GM19467 (cell line): ENCODE measurements at regions not wholly inside any gene's neighbourhood (a gene's known extent, or its start where the extent isn't known, plus 50 kb on each side); places are given as distances from the start of the nearest gene placed in this dataset.
"Not testable (repeated sequence)": the region's sequence is repeated elsewhere in the genome, so short reads cannot be mapped to it uniquely, and the experiment has no call there.

Experiments used
- ATAC-seq: cut with Tn5 transposase; IDR thresholded peaks from one replicate; pipeline ENCODE4 v1.9.1; 2021; ENCODE audit warnings: mild to moderate bottlenecking, moderate library complexity; ENCODE audit not compliant: unreplicated experiment

DNA sequence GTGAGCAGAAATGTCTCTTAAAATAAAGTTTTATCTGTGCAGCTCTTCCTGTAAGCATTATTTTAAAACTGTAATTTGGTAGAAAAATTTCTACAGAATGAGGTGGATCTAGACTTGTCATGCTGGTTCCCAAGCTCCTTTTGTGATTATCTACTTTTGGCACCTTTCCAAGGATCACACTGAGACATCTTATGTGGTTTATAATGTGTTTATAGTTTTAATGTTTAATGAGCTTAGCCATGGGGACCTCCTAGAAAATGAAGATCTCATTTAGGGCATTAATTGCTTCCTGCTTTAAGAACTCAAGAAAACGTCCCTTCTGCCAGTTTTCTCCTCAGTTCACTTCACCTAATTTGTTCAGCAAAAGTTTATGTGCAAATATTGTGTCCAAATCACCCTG is 468.4 kb downstream of the SUCLG1 start:
- ATAC-seq = no peak

DNA sequence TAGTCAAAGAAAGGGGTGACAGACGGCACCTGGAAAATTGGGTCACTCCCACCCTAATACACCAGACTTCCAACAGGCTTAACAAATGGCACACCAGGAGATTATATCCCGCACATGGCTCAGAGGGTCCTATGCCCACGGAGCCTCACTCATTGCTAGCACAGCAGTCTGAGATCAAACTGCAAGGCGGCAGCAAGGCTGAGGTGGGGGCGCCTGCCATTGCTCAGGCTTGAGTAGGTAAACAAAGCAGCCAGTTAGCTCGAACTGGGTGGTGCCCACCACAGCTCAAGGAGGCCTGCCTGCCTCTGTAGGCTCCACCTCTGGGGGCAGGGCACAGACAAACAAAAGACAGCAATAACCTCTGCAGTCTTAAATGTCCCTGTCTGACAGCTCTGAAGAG is 482.5 kb downstream of the SUCLG1 start:
- not testable (repeated sequence) for ATAC-seq

DNA sequence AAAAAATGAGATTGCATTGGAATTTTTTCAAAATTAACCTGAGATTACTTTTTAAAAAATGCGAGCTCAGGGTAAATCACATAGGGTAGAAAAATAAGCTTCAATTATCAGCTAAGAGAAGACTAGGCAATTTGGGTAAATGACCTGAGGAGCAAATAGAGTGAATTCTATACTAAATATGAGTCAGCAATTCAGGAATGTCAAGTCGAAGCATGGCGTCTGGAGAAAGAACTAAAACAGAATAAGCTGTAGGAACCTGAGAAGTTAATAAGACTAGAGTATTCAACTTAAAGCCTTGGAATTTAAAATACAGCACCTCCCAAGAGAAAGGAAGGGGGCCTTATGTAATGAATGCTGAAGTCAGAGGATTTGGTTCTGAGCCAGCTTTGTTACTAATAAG is 487.0 kb downstream of the SUCLG1 start:
- ATAC-seq = no peak

DNA sequence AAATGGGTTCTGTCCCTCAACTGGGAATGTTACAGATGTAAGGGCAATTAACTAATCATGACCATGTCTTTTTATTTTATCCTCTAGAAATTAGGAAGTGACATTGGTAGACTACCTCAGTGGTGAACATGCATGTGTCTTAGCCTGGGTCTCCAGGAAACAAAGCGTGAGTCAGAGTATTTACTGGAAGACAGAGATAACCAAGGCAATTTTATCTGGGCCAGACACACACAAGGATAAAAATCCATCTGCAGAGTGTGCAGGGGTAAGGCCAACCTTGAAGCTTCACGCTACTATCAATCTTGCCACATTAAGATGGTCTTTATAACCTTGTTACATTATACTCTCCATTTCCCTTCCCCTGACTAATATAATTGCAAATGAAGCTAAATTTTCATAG is 487.5 kb downstream of the SUCLG1 start:
- no peak for ATAC-seq

DNA sequence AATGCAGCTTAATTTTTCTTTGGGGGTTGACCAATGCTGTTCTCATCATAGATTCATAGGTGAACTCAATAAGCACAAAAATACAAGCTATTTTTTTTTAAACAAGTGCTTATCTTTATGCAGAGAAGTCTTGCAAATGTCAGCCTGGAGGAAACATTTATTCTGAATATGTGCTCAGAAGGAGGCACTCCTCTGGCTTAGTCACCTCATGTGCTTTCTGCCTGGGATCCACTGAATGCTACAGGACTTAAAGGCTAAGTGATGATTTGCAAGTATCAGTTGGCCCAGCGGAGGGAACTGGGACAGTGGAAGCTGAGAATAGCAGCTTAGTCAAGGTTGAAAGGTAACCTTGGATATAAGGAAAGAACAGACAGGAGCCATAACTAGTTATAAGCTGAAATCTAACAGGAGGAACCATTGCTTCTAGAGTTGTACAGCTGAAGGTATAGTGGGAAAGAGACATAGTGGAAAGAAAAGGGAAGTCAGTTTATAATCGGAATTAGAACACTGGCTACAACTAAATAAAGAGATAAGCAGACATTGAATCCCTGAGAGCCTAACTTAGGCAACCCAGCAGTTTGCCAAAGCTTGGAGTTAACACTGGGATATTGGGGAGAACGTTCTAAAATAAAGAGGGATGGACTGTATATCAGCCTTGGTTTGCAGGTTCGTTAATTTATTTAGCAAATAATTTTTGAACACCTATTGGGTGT is 488.7 kb downstream of the SUCLG1 start:
- no peak for ATAC-seq

DNA sequence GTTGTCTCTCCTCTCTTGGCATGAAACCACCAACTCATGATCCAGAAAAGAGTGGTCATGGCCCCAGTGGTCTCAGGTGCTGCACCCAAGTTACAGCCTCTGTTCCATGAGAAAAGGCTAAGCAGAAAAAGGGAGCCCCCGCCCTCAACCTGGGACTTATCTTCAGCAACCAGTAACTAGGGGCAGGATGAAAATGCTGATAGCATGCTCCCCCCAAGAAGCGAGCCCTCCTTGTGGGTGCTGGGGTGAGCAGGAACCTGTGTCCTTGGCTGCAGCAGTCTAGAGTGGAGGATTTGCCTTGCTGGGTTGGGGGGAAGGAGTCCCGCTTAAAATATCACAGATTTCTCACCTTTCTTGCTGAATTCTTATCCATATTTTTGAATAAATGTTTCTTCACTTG is 490.0 kb downstream of the SUCLG1 start:
- ATAC-seq = no peak

DNA sequence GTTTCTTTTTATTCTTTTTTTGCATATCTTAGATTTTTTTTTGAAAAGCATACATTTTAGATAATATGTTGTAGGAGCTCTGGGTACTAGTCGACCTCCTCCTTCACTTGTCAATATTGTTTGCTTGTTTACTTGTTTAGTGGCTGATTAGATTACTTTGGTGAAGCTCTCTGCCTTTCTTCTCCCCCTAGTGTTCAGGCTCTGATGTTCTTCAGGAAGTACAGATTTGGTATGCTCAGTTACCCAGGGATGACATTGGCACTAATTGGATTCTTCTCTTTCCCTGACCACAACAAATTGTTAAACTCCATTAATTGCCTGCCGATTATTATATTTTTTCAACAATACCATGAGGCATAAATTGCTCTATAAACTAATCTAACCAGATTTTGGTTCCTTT is 491.2 kb downstream of the SUCLG1 start:
- ATAC-seq = no peak

DNA sequence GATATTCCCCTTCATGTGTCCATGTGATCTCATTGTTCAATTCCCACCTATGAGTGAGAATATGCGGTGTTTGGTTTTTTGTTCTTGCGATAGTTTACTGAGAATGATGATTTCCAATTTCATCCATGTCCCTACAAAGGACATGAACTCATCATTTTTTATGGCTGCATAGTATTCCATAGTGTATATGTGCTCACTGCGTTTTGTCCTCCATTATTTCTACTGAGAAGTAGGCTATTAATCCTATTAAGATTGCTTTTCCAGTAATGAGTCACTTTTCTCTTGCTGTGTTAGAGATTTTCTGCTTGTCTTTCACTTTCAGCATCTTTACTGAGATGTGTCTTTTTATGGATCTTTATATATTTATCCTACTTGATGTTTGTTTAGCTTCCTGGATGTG is 492.1 kb downstream of the SUCLG1 start:
- not testable (repeated sequence) for ATAC-seq

DNA sequence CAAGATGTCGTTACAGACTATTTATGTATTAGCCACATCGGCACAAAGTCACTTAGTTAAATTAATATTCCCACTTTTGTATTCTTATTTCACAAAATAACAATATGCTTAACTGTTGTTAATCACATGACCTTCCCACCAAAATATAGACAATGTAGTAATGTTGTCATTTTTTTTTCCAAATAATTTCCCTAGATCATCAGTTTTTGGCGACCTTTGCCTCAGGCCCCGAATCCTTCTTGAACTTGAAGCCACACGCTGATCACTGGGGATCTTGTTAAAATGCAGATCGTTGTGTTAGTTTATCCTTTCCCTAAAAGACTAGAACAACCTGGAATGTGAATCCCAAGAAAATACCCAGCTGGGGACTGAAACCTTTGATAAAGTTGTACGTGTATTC is 497.6 kb downstream of the SUCLG1 start:
- ATAC-seq = no peak

DNA sequence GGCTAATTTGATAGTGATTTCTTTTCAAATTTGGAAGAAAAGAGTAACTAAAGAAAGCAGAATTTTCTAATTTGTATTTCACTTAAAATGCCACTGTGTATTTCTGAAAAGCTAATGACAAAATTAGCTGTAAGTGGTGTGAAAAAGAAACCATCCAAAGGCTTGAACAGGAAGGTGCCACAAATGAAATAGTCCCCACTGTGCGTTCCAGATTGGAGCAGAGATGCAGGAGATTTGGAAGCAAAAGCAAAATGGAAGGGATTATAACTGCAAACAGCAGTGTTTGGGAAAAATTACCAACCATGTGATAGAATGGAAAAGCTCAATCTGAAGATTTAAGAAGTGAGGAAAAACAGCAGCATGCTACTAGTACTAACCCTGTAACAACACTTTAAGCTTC is 498.7 kb downstream of the SUCLG1 start:
- no peak for ATAC-seq

DNA sequence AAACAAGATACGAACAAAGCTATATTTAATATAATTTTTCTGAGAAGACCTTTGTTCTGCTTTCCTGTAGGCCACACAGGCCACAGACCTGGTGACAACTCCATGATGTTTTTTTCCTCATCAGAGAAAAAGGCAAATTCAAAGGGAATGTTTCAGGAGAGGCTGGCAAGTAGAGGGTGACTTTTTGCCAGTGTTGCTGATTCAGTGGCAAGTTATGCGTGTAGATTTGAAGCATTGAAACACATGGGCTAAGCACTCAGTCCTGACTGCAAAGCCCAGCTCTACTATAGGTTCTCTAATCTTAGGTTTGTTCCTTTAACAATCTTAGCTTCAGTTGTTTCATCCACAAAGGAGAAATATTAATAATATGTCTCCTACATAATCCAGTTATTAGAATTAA is 499.8 kb downstream of the SUCLG1 start:
- no peak for ATAC-seq

DNA sequence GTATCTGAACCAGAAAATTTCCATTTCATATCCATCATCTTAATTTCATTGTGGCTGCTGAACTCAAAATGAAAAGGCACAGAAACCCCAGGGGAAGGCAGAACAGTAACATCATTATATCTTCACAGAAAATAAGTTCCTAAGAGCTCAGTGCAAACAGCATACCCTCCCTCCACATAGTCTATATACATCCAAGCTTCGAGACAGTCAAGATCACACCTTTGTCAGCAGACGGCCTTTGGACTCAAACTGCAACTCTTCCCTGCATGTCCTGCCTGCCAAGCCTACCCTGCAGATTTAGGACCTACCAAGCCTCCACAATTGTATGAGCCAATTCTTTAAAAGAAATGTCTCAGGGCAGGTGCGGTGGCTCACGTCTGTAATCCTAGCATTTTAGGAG is 502.1 kb downstream of the SUCLG1 start:
- no peak for ATAC-seq

DNA sequence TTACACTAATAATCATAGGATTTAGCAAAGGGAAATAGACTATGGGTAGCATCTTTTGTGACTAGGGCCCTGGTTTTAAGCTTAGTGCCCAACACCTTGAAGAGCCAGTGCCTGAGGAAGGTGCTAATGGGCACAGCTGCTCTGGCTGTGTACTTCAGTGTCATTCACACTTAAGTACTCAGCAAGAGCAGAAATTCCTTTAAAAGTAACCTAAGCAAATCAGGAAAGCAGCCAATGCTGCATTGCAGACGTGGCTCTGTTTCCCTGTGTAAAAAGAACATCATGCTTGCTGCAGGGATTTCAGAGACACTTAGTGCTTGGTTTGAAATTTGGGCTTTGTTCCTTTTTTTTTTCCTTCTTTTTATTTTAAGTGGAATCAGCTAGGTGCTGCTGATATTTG is 505.4 kb downstream of the SUCLG1 start:
- ATAC-seq = no peak

DNA sequence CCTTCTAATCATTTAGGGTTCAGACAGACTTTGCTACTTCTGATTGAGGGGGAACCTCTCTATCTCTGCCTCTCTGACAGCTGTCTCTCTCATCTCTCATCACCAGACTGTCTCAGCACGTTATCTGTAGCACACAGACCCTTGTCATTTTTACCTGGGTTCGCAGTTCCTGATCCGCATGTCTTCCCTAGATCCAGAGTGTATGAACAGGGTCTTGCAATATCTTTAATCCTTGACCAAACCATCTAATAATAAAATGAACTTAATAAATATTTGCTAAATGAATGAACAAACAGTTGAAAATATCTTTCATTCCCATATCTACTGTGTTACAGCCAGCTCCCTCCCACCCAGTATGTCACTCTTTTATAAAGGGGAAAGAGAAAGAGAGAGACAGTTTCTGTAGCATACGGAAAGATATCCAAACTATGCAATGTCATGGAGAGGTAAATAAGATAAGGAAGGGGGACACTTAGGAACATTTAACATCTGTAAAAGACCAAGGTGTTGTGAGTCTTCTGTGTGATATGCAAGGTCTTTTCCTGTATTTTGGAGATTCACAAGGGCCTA is 507.6 kb downstream of the SUCLG1 start:
- ATAC-seq = no peak

DNA sequence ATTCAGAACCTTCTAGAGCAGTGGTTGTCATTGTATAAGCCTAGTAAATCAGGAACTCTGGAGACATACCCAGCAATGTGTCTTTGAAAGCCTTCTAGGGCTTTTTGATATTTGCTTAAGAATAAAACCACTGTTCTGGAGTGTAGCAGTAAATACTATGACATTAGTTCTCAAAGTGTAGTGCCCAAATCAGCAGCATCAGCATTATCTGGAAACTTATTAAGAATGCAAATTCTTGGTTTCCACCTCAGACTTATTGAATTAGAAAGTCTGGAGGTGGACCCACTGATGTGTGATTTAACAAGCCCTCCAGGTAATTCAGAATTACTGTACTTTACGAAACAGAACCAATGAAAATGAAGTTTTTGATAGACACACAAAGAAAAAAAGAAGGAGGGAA is 509.7 kb downstream of the SUCLG1 start:
- no peak for ATAC-seq

DNA sequence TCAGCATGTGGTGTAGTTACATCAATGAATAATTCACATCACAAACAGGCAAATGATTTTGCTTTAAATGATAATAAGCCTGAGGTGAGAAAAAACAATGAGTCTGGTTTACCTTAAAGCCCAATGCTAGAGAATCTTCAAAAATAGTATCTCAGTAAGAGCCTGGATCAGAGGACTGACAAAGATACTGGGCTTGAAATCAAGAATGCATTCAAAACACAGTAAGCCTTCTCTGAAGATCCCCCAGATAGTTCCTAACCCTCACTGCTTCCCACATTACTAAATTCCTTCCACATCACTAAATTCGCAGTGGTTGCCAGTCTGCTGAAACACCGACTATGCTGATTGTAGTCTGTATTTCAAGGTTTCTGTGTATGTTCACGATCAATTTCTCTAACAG is 514.9 kb downstream of the SUCLG1 start:
- no peak for ATAC-seq

DNA sequence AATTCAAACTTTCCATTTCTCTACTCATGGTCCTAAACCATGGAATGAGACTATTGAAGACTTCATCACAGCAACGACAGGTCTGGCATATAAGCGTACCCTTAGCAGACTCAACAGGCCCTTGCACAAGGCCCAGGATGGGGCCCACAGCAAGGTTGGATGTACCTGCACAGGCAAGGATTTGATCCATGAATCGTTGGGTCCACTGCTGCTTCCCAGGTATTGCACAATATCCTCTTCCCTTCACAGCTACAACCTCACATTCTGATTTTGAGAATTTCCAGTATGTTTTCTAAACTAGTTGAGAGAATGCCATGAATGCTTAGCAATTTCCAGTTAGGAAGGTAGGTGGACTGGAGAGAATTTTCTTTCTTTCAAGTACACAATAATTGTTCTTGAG is 515.8 kb downstream of the SUCLG1 start:
- ATAC-seq = no peak

DNA sequence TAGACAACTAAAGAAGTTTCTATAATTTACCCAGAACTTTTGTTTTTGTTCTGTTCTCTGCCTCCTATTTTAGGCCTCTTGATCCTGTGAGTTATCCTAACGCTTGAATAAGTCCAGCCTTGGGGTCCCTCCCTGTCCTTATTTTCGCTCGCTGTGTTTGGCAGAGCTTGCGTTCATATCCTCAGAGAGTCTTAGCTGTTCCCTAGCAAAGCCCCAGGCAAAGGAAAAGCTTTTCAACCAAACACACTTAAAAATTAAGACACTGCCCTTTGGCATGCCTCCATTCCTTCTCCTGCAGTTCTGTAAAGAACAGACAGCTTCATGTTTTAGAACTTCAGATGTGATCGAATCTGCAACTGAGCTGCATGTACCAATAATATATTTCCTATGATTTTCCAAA is 517.2 kb downstream of the SUCLG1 start:
- no peak for ATAC-seq

DNA sequence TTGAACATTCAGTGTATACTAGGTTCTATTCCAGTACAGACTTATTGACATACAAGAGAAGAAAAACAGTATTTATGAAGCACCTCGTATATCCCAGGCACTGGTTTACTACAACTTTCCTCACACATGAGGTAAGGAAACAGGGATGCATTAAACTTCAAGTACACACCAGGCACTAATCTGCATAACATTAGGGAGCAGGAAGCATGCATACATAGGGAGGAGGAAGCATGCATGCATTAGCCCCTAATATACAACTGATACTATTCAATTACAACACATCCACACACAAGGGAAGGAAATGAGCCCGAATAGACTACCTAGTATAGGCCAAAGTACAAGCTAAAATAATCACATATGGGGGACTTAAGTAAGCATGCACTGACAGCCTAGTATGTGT is 525.3 kb downstream of the SUCLG1 start:
- ATAC-seq = no peak

DNA sequence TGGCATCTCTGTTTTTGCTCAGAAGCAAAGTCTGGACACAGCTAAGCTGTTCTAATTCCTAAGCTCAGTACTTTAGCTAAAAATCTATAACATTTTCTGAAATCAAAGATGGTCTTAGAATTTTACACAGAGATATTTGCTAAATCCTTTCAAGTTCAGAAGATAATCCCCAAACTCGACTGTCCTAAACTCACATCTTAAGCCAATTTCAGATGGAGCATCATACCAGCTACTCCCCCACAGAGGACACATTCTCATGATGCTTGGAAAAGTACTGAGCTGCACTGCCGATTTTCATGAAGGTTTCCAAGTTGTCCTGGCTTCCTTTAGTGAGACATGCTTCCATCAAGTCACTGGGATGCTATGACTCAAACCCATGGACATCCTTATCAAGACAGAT is 535.5 kb downstream of the SUCLG1 start:
- no peak for ATAC-seq

DNA sequence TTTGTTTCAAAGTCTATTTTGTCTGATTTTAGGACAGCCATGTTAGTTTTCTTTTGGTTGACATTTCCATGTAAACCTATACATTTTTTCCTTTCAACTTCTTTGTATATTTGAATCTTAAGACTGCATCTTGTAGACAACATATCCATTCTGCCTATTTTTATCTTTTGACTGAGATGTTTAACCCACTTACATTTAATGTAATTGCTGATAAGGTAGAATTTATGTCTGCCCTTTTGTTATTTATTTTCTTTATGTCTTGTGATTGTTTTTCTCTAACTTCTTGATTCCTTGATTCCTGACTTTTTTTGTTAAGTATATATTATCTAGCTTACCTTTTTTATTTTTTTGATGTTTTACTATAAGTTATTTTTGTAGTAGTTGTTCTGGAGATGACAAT is 542.5 kb downstream of the SUCLG1 start:
- ATAC-seq = no peak

DNA sequence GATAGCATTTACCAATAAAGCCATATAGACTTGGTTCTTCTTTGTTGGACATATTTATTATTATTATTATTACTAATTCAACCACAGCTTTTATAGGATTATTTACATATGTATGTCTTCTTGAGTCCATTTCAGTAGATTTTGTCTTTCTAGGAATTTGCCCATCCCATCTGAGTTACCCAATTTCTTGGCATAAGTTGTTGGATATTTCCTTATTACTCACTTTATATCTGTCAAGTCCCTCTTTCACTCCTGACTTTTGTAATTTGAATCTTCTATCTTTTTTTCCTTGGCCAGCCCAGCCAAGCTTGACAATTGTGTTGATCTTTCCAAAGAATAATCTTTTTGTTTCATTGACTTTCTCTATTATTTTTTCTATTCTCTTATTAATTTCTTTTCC is 543.7 kb downstream of the SUCLG1 start:
- ATAC-seq = no peak

DNA sequence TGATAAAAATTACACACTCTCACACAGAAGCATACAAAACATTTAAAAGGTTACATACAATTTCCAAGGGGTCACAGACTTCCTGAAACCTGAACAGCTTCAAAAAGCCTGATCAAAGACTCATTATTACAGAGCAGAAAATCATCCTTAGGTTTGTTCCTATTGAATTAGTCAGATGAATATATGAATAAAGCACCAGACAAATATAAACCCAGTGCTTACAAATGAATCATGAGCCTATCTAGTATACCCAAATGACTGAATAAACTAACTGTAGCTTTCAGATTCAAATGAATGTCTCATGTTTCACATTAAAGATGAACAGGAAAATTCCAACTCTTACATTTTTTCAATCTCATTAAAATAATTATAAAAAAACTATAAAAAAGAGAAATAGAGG is 550.3 kb downstream of the SUCLG1 start:
- no peak for ATAC-seq
